OCI-LY3 (cell line): ENCODE measurements at regions not wholly inside any gene's neighbourhood (a gene's known extent, or its start where the extent isn't known, plus 50 kb on each side); places are given as distances from the start of the nearest gene placed in this dataset.

Source experiments
- H2AFZ ChIP-seq: fragments of 200-600, 300-600 bp; shearing (Covaris generic); 2 replicates; pipeline ENCODE4 v1.6.0; 2014; ENCODE audit warnings: antibody characterized with exemption, low read depth, low read length
- H3K27ac ChIP-seq: fragments of 200-600, 300-600 bp; sonication (generic); 2 replicates; pipeline ENCODE4 v1.5.1; 2014; ENCODE audit warnings: mild to moderate bottlenecking, low read length, moderate library complexity, mixed read lengths
- H3K27me3 ChIP-seq: fragments of 200-600, 300-600 bp; sonication (generic); 2 replicates; pipeline ENCODE4 v1.6.1; 2014; ENCODE audit warnings: low read depth, low read length, mixed read lengths
- H3K36me3 ChIP-seq: fragments of 200-600, 300-600 bp; sonication (generic); replicated peaks from 2 replicates; pipeline ENCODE3; 2014; ENCODE audit warnings: low read depth, low read length, mixed read lengths
- H3K4me1 ChIP-seq: fragments of 300-600, 200-600 bp; sonication (generic); 2 replicates; pipeline ENCODE4 v1.6.1; 2014; ENCODE audit warnings: low read length, mixed read lengths
- H3K4me2 ChIP-seq: fragments of 200-600, 300-600 bp; sonication (generic); 2 replicates; pipeline ENCODE4 v1.6.1; 2014; ENCODE audit warnings: low read length, mixed read lengths
- H3K4me3 ChIP-seq: fragments of 300-600, 200-600 bp; sonication (generic); 2 replicates; pipeline ENCODE4 v1.5.1; 2014; ENCODE audit warnings: antibody characterized with exemption, mild to moderate bottlenecking, low read length, moderate library complexity
- H3K79me2 ChIP-seq: fragments of 300-600, 200-600 bp; shearing (Covaris generic); 2 replicates; pipeline ENCODE4 v1.6.1; 2014; ENCODE audit warnings: mild to moderate bottlenecking, low read length, mixed read lengths
- H3K9ac ChIP-seq: fragments of 300-600, 200-600 bp; shearing (Covaris generic); 2 replicates; pipeline ENCODE4 v1.6.0; 2014; ENCODE audit warnings: mild to moderate bottlenecking, low read length, moderate library complexity
- H3K9me3 ChIP-seq: fragments of 200-600, 300-600 bp; shearing (Covaris generic); 2 replicates; pipeline ENCODE4 v1.6.1; 2014; ENCODE audit warnings: low read length, mixed read lengths; ENCODE audit not compliant: insufficient read depth
- H4K20me1 ChIP-seq: fragments of 200-600, 300-600 bp; sonication (generic); 2 replicates; pipeline ENCODE4 v1.6.1; 2016; ENCODE audit warnings: low read length, mixed read lengths; ENCODE audit not compliant: insufficient read depth
- EZH2phosphoT487 ChIP-seq: fragments of 200-600 bp; shearing (Covaris generic); IDR thresholded peaks from 2 replicates; pipeline ENCODE4 v1.6.1; 2018; ENCODE audit warnings: antibody characterized with exemption, mixed run types, low read depth
- TF ChIP-seq, protein P1 (sequence below): fragments of 200-600, 300-600 bp; sonication (generic); IDR thresholded peaks from 2 replicates; pipeline ENCODE4 v1.5.1; 2014; ENCODE audit warnings: antibody characterized with exemption, low read length, low read depth

DNA sequence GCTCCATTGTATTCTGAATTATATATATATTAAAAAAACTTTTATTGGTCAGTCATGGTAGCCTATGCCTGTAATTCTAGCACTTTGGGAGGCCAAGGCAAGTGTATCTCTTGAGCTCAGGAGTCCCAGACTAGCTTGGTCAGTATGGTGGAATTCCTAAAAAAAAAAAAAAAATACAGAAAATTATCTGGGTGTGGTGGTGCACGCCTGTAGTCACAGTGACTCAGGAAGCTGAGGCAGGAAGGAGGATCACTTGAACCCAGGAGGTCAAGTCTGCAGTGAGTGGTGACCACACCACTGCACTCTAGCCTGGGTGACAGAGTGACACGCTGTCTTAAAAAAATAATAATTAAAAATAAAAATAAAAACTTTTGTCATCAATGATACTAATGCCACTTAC is 133.2 kb downstream of the FAT3 start:
- Histone ChIP-seq H3K9me3 (no peaks in the 10 kb centered on the region), H3K4me3 (no peak overlapping the region), H3K79me2 (no peaks in the 10 kb centered on the region), H3K4me1 (no peaks in the 10 kb centered on the region), H3K9ac (no peak overlapping the region), H4K20me1 (no peaks in the 10 kb centered on the region), H3K36me3 (no peaks in the 10 kb centered on the region), H3K27me3 (no peaks in the 10 kb centered on the region), H2AFZ (no peak overlapping the region), H3K4me2 (no peak overlapping the region), H3K27ac (no peak overlapping the region)
- no peak for TF ChIP-seq EZH2phosphoT487
- TF ChIP-seq, protein P1, sequence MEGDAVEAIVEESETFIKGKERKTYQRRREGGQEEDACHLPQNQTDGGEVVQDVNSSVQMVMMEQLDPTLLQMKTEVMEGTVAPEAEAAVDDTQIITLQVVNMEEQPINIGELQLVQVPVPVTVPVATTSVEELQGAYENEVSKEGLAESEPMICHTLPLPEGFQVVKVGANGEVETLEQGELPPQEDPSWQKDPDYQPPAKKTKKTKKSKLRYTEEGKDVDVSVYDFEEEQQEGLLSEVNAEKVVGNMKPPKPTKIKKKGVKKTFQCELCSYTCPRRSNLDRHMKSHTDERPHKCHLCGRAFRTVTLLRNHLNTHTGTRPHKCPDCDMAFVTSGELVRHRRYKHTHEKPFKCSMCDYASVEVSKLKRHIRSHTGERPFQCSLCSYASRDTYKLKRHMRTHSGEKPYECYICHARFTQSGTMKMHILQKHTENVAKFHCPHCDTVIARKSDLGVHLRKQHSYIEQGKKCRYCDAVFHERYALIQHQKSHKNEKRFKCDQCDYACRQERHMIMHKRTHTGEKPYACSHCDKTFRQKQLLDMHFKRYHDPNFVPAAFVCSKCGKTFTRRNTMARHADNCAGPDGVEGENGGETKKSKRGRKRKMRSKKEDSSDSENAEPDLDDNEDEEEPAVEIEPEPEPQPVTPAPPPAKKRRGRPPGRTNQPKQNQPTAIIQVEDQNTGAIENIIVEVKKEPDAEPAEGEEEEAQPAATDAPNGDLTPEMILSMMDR: no peak

DNA sequence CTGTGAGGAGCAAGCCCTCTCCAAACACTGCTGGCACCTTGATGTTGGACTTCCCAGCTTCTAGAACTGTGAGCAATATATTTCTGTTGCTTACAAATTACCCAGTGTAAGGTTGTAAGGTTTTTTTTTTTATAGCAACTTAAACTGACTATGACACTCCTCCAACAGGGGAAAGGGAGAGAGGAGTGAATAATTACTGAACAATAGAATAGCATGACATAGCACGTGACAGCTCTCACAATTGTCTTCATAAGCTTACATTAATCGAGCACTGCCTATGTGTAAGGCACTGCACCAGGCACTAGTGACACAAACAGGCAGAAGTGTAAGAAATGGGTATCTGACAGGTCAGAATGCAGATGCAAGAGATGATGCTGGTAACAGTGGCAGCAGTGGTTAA is 136.9 kb downstream of the FAT3 start:
- Histone ChIP-seq H2AFZ (no peak overlapping the region), H3K9me3 (no peaks in the 10 kb centered on the region), H3K79me2 (no peaks in the 10 kb centered on the region), H4K20me1 (no peaks in the 10 kb centered on the region), H3K4me3 (no peak overlapping the region), H3K4me2 (no peak overlapping the region), H3K27ac (no peak overlapping the region), H3K27me3 (no peaks in the 10 kb centered on the region), H3K36me3 (no peaks in the 10 kb centered on the region), H3K4me1 (no peaks in the 10 kb centered on the region), H3K9ac (no peak overlapping the region)
- TF ChIP-seq EZH2phosphoT487: no peak
- TF ChIP-seq, protein P1: no peak

DNA sequence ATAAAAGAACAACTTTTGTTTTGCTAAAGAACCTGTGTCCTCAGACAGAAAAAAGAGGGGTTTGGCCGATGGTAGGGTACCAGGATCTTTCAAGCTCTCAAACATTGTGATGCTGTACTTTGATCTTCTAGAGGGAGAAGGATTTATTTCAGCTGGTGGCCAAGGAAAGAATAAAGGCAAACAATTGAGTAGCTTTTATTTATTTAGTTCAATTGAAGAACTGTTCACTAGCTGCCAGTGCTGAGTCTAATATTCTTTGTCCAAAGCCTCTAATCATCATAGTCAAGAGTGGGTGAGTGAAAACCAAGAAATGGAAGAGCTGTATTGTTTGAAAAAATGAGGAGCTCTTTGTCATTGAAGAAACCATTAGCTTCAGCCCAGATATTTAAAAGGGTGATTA is 138.4 kb downstream of the FAT3 start:
- H3K4me3 ChIP-seq: no peak overlapping the region
- H3K36me3 ChIP-seq: no peaks in the 10 kb centered on the region
- H3K4me1 ChIP-seq: no peaks in the 10 kb centered on the region
- TF ChIP-seq EZH2phosphoT487: no peak
- H3K4me2 ChIP-seq: no peak overlapping the region
- H3K27ac ChIP-seq: no peak overlapping the region
- no peak overlapping the region for H2AFZ ChIP-seq
- H3K9me3 ChIP-seq: no peaks in the 10 kb centered on the region
- H4K20me1 ChIP-seq: no peaks in the 10 kb centered on the region
- H3K79me2 ChIP-seq: no peaks in the 10 kb centered on the region
- no peak overlapping the region for H3K9ac ChIP-seq
- H3K27me3 ChIP-seq: no peaks in the 10 kb centered on the region

DNA sequence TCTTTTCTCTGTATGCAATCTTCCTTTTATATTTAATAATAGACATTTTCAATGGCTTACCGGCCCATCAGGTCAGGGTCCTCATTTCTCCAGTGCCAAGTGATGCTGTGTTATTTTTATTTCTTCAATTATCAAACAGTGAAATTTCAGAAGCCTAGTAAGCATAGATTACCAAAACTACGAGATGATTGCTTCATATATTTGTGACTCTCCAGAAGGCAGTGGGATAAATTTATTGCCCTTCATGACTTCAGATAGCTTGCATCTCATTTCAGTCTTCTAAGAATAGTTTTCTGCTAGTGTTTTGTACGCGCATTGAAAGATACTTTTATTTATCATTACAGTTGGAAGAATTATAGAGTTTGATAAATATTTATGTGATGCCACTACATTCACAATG is 139.6 kb downstream of the FAT3 start:
- Histone ChIP-seq H4K20me1 (no peaks in the 10 kb centered on the region), H3K4me3 (no peak overlapping the region), H3K9ac (no peak overlapping the region), H2AFZ (no peak overlapping the region), H3K27me3 (no peaks in the 10 kb centered on the region), H3K27ac (no peak overlapping the region), H3K36me3 (no peaks in the 10 kb centered on the region), H3K79me2 (no peaks in the 10 kb centered on the region), H3K4me1 (no peaks in the 10 kb centered on the region), H3K4me2 (no peak overlapping the region), H3K9me3 (no peaks in the 10 kb centered on the region)
- no peak for TF ChIP-seq EZH2phosphoT487
- TF ChIP-seq, protein P1: no peak

DNA sequence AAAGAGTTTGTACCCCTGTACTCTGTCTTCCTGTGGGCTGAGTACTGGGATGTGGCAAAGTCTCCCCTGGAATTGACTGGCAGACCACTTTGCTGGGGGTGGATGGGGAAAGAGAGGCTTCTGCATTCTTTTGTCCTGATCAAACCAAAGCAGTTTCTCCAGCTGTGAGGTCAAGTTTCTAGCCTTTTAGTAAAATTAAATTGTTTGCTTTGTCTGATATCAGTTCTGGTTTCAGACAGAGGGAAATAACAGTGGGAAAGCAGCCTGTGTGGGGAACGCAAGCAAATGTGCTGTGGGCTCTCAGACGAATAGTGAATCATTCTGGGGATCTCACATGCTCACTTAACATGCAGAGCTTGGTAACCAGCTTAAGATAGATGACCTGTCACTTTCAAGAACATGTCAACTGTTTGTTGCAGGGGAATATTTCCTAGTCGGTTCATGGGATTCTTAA is 151.6 kb downstream of the FAT3 start:
- Histone ChIP-seq H3K9me3 (no peaks in the 10 kb centered on the region), H3K9ac (no peak overlapping the region), H3K27ac (no peak overlapping the region), H2AFZ (no peak overlapping the region), H3K79me2 (no peaks in the 10 kb centered on the region), H3K4me3 (no peak overlapping the region), H4K20me1 (no peaks in the 10 kb centered on the region), H3K4me2 (no peak overlapping the region), H3K27me3 (no peaks in the 10 kb centered on the region), H3K36me3 (no peaks in the 10 kb centered on the region), H3K4me1 (no peaks in the 10 kb centered on the region)
- no peak for TF ChIP-seq EZH2phosphoT487
- TF ChIP-seq, protein P1: no peak
